Nephron progenitor cell (in vitro differentiated cells): ENCODE measurements at regions not wholly inside any gene's neighbourhood (a gene's known extent, or its start where the extent isn't known, plus 50 kb on each side); places are given as distances from the start of the nearest gene placed in this dataset.

ENCODE experiments used
- DNase-seq: peaks from one replicate; pipeline ENCODE4 v3.0.0; 2021
- H3K27ac Mint-ChIP-seq: 2 replicates; pipeline ENCODE4 v1.8.0; 2021; ENCODE audit warnings: mild to moderate bottlenecking, moderate library complexity, mixed read lengths
- H3K27me3 Mint-ChIP-seq: 2 replicates; pipeline ENCODE4 v1.8.0; 2021; ENCODE audit warnings: mild to moderate bottlenecking, low read depth, mixed read lengths; ENCODE audit not compliant: poor library complexity
- H3K36me3 Mint-ChIP-seq: 2 replicates; pipeline ENCODE4 v1.8.0; 2021; ENCODE audit warnings: low read depth, mixed read lengths
- H3K4me1 Mint-ChIP-seq: 2 replicates; pipeline ENCODE4 v1.8.0; 2021; ENCODE audit warnings: mixed read lengths
- H3K4me3 Mint-ChIP-seq: 2 replicates; pipeline ENCODE4 v1.8.0; 2021; ENCODE audit warnings: mild to moderate bottlenecking, moderate library complexity, mixed read lengths
- H3K9me3 Mint-ChIP-seq: 2 replicates; pipeline ENCODE4 v1.8.0; 2021; ENCODE audit warnings: mild to moderate bottlenecking, moderate library complexity, mixed read lengths
- TF ChIP-seq, protein P1 (sequence below): fragments of 200-600 bp; sonication (generic); IDR thresholded peaks from 2 replicates; pipeline ENCODE4 v1.5.0; 2021; ENCODE audit warnings: antibody characterized with exemption

DNA sequence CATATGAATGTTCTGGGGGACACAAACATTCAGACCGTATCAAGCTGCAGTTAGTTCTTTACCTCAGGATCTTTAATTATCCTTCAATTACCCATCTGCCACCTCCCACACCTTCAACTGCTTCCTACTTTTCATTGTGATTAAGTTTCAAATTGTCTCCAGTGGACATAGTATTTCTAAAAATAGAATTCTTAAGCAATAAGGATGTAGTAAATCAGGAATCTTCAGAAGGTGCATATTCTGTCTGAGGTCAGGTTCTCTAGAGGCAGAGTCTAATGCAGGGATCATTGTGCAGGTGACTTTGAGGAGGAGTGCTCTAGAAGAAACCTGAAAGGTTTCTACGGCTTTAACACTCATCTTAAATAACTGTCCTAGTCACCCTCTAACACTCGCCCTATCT, 102.6 kb upstream of the PPP2R5A start:
- Mint-ChIP-seq H3K4me3 (no peak overlapping the region), H3K36me3 (peaks cover 10% of the 10 kb centered on the region), H3K4me1 (no peaks in the 10 kb centered on the region), H3K9me3 (no peaks in the 10 kb centered on the region), H3K27ac (no peak overlapping the region), H3K27me3 (peaks cover 15% of the 10 kb centered on the region)
- DNase-seq: no peak
- TF ChIP-seq, protein P1, sequence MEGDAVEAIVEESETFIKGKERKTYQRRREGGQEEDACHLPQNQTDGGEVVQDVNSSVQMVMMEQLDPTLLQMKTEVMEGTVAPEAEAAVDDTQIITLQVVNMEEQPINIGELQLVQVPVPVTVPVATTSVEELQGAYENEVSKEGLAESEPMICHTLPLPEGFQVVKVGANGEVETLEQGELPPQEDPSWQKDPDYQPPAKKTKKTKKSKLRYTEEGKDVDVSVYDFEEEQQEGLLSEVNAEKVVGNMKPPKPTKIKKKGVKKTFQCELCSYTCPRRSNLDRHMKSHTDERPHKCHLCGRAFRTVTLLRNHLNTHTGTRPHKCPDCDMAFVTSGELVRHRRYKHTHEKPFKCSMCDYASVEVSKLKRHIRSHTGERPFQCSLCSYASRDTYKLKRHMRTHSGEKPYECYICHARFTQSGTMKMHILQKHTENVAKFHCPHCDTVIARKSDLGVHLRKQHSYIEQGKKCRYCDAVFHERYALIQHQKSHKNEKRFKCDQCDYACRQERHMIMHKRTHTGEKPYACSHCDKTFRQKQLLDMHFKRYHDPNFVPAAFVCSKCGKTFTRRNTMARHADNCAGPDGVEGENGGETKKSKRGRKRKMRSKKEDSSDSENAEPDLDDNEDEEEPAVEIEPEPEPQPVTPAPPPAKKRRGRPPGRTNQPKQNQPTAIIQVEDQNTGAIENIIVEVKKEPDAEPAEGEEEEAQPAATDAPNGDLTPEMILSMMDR: no peak

DNA sequence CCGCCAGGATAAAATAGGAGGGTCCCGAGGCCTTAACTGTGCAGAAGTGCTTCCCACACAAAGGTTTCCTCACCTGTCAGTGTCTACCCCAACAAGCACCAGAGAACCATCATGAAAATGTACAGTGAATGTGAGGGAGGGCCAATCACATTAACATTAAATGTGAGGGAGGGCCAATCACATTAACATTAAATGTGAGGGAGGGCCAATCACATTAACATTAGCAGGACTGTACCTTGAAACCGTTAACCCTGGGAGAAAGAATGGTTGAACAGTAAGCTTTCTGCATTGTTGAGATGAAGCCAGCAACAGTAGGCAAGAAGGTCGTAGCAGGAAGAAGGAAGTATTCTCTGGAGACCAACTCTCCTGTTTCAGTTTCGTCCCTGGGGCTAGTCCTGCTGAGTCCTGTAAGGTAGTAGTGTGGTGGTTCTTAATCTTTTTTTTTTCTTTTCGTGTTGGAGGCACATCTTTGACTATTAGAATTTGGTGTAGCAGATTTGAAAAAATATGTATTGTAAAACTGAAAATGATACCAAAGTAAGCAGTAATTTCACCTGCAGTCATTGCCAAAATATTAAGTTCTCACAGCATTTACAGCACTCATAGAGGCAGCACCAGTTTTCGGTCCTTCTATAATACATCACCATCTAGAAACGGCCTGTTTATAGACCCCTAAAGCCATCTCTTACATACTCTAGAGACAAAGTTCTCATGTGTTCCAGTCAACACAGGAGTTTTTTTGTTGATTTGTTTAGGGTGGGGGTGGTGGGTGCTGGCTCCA, 98.6 kb upstream of the PPP2R5A start:
- TF ChIP-seq, protein P1: no peak
- no peak overlapping the region for H3K4me3 Mint-ChIP-seq
- H3K9me3 Mint-ChIP-seq: no peaks in the 10 kb centered on the region
- no peak for DNase-seq
- no peak overlapping the region for H3K27ac Mint-ChIP-seq
- peaks cover 14% of the 10 kb centered on the region for H3K36me3 Mint-ChIP-seq
- no peaks in the 10 kb centered on the region for H3K4me1 Mint-ChIP-seq
- H3K27me3 Mint-ChIP-seq: peaks cover 26% of the 10 kb centered on the region

DNA sequence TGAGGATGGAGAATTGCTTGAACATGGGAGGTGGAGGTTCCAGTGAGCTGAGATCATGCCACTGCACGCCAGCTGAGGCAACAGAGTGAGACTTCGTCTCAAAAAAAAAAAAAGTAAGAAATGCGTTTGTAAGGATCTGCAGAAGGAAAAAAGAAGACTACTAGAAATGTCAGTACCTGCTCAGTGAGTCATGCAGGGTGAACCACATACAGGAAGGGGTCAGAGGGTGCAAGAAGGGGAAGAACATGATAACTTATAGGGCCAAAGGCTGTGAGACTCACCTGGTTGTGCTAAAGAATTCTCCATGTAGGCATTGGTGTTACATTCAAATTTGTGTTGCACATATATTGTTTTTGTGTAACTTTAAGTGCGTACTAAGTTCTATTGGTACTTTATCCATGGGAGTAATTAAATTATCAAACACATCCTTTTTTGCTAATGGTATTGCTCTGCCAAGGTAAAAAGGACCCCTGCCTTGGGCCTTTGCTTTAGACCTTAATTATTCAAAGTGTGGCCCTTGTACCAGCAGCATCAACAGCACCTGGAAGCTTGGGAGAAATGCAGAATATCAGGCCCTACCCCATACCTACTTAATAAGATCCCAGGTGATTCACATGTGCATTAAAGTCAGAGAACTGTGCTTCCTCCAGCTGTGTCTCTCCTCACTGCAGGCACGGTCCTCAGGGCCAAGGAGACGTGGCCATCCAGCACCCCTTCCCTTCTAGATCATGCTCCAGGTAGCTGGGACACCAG, 96.4 kb upstream of the PPP2R5A start:
- Mint-ChIP-seq H3K4me1 (no peaks in the 10 kb centered on the region), H3K4me3 (no peak overlapping the region), H3K36me3 (peaks cover 10% of the 10 kb centered on the region), H3K9me3 (no peaks in the 10 kb centered on the region), H3K27me3 (peaks cover 26% of the 10 kb centered on the region), H3K27ac (no peak overlapping the region)
- DNase-seq: no peak
- TF ChIP-seq, protein P1: no peak

DNA sequence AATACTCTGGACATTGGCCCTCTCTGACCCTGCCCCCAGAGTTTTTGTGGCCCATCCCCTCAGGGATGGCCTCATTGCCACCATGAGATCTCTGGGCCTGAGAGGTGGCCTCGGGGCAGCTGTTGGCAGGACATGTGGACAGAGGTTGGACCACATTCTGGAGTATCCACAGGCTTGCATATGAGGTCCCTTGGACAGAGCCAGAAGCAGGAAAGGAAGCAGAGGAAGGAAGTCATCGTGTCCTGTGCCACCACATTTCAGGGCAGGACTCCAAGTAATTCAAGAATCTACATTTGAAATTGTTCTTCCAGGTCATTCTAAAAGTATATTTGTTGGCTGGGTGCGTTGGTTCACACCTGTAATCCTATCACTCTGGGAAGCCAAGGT, 95.9 kb upstream of the PPP2R5A start:
- no peak overlapping the region for H3K27ac Mint-ChIP-seq
- TF ChIP-seq, protein P1: no peak
- H3K4me1 Mint-ChIP-seq: no peaks in the 10 kb centered on the region
- peaks cover 20% of the 10 kb centered on the region for H3K27me3 Mint-ChIP-seq
- no peak overlapping the region for H3K4me3 Mint-ChIP-seq
- no peak for DNase-seq
- no peaks in the 10 kb centered on the region for H3K9me3 Mint-ChIP-seq
- peaks cover 5% of the 10 kb centered on the region for H3K36me3 Mint-ChIP-seq

DNA sequence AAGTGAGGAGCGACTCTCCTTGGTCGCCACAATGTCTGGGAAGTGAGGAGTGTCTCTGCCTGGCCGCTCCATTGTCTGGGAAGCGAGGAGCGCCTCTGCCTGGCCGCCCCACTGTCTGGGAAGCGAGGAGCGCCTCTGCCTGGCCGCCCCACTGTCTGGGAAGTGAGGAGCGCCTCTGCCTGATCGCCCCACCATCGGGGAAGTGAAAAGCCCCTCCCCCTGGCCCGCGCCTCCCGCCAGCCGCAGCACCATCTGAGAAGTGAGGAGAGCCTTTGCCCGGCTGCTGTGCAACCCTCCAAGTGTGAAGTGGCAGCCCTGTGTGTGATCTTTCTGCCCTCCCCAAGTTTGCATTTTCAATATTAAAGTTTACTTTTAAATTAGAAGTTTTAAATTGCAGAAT, 95.0 kb upstream of the PPP2R5A start:
- Mint-ChIP-seq H3K27me3 (peaks cover 18% of the 10 kb centered on the region), H3K9me3 (peaks cover 4% of the 10 kb centered on the region), H3K36me3 (peaks cover 4% of the 10 kb centered on the region), H3K27ac (no peak overlapping the region), H3K4me3 (no peak overlapping the region), H3K4me1 (no peaks in the 10 kb centered on the region)
- TF ChIP-seq, protein P1: no peak
- no peak for DNase-seq
